PC-9 (cell line): ENCODE measurements at regions not wholly inside any gene's neighbourhood (a gene's known extent, or its start where the extent isn't known, plus 50 kb on each side); places are given as distances from the start of the nearest gene placed in this dataset.

ENCODE experiments used
- BruUV-seq: library from RNA; stranded (reverse); fragments of 400-500 nt; replicated peaks from 2 replicates; lab custom pipeline; 2021; lab: Mats Ljungman, UMichigan
- CTCF ChIA-PET: fragments of 300-600 bp; sonication (Branson Sonifier 250); formaldehyde crosslinking; loops from one replicate; lab custom pipeline; 2022; ENCODE audit warnings: antibody characterized with exemption; lab: Charles Lee
- POLR2A ChIA-PET: fragments of 300-600 bp; sonication (Branson Sonifier 250); formaldehyde crosslinking; loops from one replicate; lab custom pipeline; 2022; ENCODE audit warnings: antibody characterized with exemption; ENCODE audit not compliant: unreplicated experiment; lab: Charles Lee
- DNase-seq, 2 experiments: peaks; one replicate each; pipeline versions ENCODE4 v3.0.0 to v3.0.0-alpha.2; 2015 to 2022; ENCODE audit warnings: mixed read lengths in 1 of 2
- H2AFZ ChIP-seq: fragments of 200-600 bp; sonication (generic); 2 replicates; pipeline ENCODE4 v1.8.1; 2017; ENCODE audit warnings: antibody characterized with exemption
- H3F3A ChIP-seq: fragments of 200-600 bp; sonication (generic); 2 replicates; pipeline ENCODE4 v1.8.1; 2017; ENCODE audit warnings: antibody characterized with exemption, mild to moderate bottlenecking, low read depth; ENCODE audit not compliant: insufficient read depth
- H3K27ac ChIP-seq: fragments of 200-600 bp; sonication (generic); 2 replicates; pipeline ENCODE4 v1.6.1; 2016; ENCODE audit warnings: mixed run types
- H3K27me3 ChIP-seq: fragments of 200-600 bp; sonication (generic); 2 replicates; pipeline ENCODE4 v1.6.1; 2016; ENCODE audit warnings: low read depth, mixed run types; ENCODE audit not compliant: insufficient read depth
- H3K36me3 ChIP-seq: fragments of 200-600 bp; sonication (generic); 2 replicates; pipeline ENCODE4 v1.6.1; 2016; ENCODE audit warnings: low read depth, mixed run types
- H3K4me1 ChIP-seq: fragments of 200-600 bp; sonication (generic); replicated peaks from 2 replicates; pipeline ENCODE4 v1.6.1; 2016; ENCODE audit warnings: mixed run types; ENCODE audit not compliant: insufficient read depth
- H3K4me2 ChIP-seq: fragments of 200-600 bp; sonication (generic); 2 replicates; pipeline ENCODE4 v1.6.1; 2017; ENCODE audit warnings: mixed run types
- H3K4me3 ChIP-seq: fragments of 200-600 bp; sonication (generic); 2 replicates; pipeline ENCODE4 v1.6.1; 2016; ENCODE audit warnings: mixed run types
- H3K79me2 ChIP-seq: fragments of 200-600 bp; sonication (generic); 2 replicates; pipeline ENCODE4 v1.6.1; 2017; ENCODE audit warnings: low read depth, mixed run types
- H3K9me2 ChIP-seq: fragments of 200-600 bp; sonication (generic); 2 replicates; pipeline ENCODE4 v1.8.1; 2017; ENCODE audit warnings: mild to moderate bottlenecking; ENCODE audit not compliant: insufficient read depth
- H3K9me3 ChIP-seq: fragments of 200-600 bp; sonication (generic); 2 replicates; pipeline ENCODE4 v1.8.1; 2016; ENCODE audit warnings: low read depth; ENCODE audit not compliant: insufficient read depth
- H4K20me1 ChIP-seq: fragments of 200-600 bp; sonication (generic); 2 replicates; pipeline ENCODE4 v1.8.1; 2017; ENCODE audit not compliant: insufficient read depth
- CTCF ChIP-seq: fragments of 200-600 bp; sonication (generic); conservative IDR thresholded peaks from 2 replicates; pipeline ENCODE4 v1.6.1; 2017; ENCODE audit warnings: mixed run types, antibody characterized with exemption, mild to moderate bottlenecking, moderate library complexity
- EZH2 ChIP-seq: fragments of 200-600 bp; sonication (generic); IDR thresholded peaks from 2 replicates; pipeline ENCODE4 v1.8.0; 2017; ENCODE audit warnings: antibody characterized with exemption, low read depth
- intact Hi-C: fragments of 100-400 bp; cut with micrococcal nuclease; formaldehyde crosslinking; loops from one replicate; pipeline ENCODE4 v1.10.0; 2022; ENCODE audit not compliant: unreplicated experiment

- intact Hi-C loops: no loop called here
- TF ChIP-seq EZH2 (no peak), CTCF (no peak)
- H3K79me2 ChIP-seq: no peaks in the 10 kb centered on the region
- H3K27me3 ChIP-seq: no peaks in the 10 kb centered on the region
- H3K9me3 ChIP-seq: no peaks in the 10 kb centered on the region
- H3K27ac ChIP-seq: no peak overlapping the region
- H3K9me2 ChIP-seq: no peaks in the 10 kb centered on the region
- H3K4me1 ChIP-seq: no peaks in the 10 kb centered on the region
- BruUV-seq: no TSS peak
- no peaks in the 10 kb centered on the region for H3K36me3 ChIP-seq
- H2AFZ ChIP-seq: no peak overlapping the region
- H3F3A ChIP-seq: no peaks in the 10 kb centered on the region
- H3K4me3 ChIP-seq: no peak overlapping the region
- ChIA-PET CTCF (interaction anchor here (0.6 kb wide), 1 partner anchor 1572 kb away, joined by 3 read pairs; no protein-coding TSS in a partner anchor), POLR2A (no interaction called here)
- no peaks in the 10 kb centered on the region for H4K20me1 ChIP-seq
- DNase-seq: no peak
- no peak overlapping the region for H3K4me2 ChIP-seq
These were observed 69.1 kb upstream of the DNAJC10 start for GRCh38 chr2:182646763-182647498.

GRCh38 chr2:182647499-182647787 lies 68.6 kb upstream of the DNAJC10 start:
- no peaks in the 10 kb centered on the region for H4K20me1 ChIP-seq
- intact Hi-C loops: no loop called here
- BruUV-seq: no TSS peak
- H3K4me3 ChIP-seq: no peak overlapping the region
- no peaks in the 10 kb centered on the region for H3K27me3 ChIP-seq
- no peak for DNase-seq
- H3K4me1 ChIP-seq: no peaks in the 10 kb centered on the region
- H3K9me2 ChIP-seq: no peaks in the 10 kb centered on the region
- H3K27ac ChIP-seq: no peak overlapping the region
- H3K9me3 ChIP-seq: no peaks in the 10 kb centered on the region
- TF ChIP-seq EZH2 (no peak), CTCF (no peak)
- no peak overlapping the region for H3K4me2 ChIP-seq
- CTCF ChIA-PET: interaction anchor here (0.6 kb wide), 1 partner anchor 1572 kb away, joined by 3 read pairs; no protein-coding TSS in a partner anchor
- POLR2A ChIA-PET: interaction anchor here (0.6 kb wide), 1 partner anchor 869 kb away, joined by 3 read pairs; no protein-coding TSS in a partner anchor
- H2AFZ ChIP-seq: no peak overlapping the region
- H3K79me2 ChIP-seq: no peaks in the 10 kb centered on the region
- H3K36me3 ChIP-seq: no peaks in the 10 kb centered on the region
- no peaks in the 10 kb centered on the region for H3F3A ChIP-seq

- Histone ChIP-seq H3K4me3 (no peak overlapping the region), H2AFZ (no peak overlapping the region), H4K20me1 (no peaks in the 10 kb centered on the region), H3K9me2 (no peaks in the 10 kb centered on the region), H3K36me3 (no peaks in the 10 kb centered on the region), H3K4me1 (no peaks in the 10 kb centered on the region), H3K79me2 (no peaks in the 10 kb centered on the region), H3K4me2 (no peak overlapping the region), H3K9me3 (no peaks in the 10 kb centered on the region), H3K27me3 (no peaks in the 10 kb centered on the region), H3K27ac (no peak overlapping the region), H3F3A (no peaks in the 10 kb centered on the region)
- CTCF ChIA-PET: interaction anchor here (0.5 to 2.1 kb wide), 10 partner anchors 35 to 1103 kb away, joined by 3 to 15 read pairs (median 6); no protein-coding TSS in a partner anchor
- DNase-seq: peak in 1 of 2 experiments; percentile 25
- no TSS peak for BruUV-seq
- intact Hi-C loops: loop anchor here (1.0 to 2.0 kb wide), 3 partner anchors 409 to 1076 kb away; no protein-coding TSS in a partner anchor
- POLR2A ChIA-PET: no interaction called here
- TF ChIP-seq CTCF: peak; percentile 59
- no peak for TF ChIP-seq EZH2
These were observed 66.7 kb upstream of the DNAJC10 start for GRCh38 chr2:182649316-182649715.
